Stimulated activated CD4-positive, alpha-beta T cell treated with anti-CD3 and anti-CD28 coated beads, Interleukin-4, amount 100 ng/mL, for 24 hours (primary cell): ENCODE measurements at regions not wholly inside any gene's neighbourhood (a gene's known extent, or its start where the extent isn't known, plus 50 kb on each side); places are given as distances from the start of the nearest gene placed in this dataset.
"Not testable (repeated sequence)": the region's sequence is repeated elsewhere in the genome, so short reads cannot be mapped to it uniquely, and the experiment has no call there.

ENCODE experiments used
- DNase-seq: peaks from one replicate; pipeline ENCODE4 v3.0.0-alpha.2; 2020

- DNase-seq: no peak
These were observed 139.2 kb downstream of the PCDH18 start for GRCh38 chr4:137393044-137393443.

DNA sequence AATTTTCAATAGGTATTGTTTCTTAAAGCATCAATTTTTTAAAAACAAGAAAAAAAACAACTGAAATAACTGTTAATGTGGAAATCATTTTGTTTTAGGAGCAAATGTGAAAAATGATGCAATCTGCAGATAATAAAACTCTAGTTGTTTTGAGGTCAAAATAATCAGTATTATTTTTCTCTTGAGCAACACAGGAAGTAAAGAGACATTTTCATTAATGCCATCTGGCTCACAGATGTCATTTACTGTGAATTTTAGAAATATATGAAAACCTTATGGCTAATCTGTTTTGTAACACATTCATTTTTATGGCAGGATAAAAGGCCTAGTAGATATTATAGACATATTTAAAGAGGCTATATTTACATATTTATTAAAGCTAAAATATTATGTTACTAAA lies 141.6 kb downstream of the PCDH18 start:
- DNase-seq: no peak

- no peak for DNase-seq
These were observed 142.3 kb downstream of the PCDH18 start for GRCh38 chr4:137389911-137390520.

- no peak for DNase-seq
These were observed 144.4 kb downstream of the PCDH18 start for GRCh38 chr4:137387924-137388323.

DNA sequence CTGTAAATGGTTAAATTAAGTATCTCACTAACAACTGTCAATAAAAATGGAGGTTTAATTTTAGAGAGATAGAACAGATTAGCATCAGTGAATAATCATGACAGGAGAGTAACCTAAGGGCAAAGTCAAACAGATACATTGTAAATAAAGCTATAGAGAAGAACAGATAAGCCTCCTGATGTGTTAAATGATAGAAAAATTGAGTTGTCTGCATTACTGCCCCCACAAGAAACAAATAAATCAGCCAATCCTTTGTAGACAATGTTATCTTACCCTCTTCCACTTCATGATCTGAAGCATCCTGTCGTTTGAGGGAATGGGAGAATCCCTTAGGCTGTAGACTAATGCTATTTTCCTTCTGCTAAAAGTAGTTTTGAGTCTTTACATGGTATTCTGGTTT lies 147.8 kb downstream of the PCDH18 start:
- no peak for DNase-seq

GRCh38 chr4:137378821-137379220 lies 153.5 kb downstream of the PCDH18 start:
- no peak for DNase-seq

DNA sequence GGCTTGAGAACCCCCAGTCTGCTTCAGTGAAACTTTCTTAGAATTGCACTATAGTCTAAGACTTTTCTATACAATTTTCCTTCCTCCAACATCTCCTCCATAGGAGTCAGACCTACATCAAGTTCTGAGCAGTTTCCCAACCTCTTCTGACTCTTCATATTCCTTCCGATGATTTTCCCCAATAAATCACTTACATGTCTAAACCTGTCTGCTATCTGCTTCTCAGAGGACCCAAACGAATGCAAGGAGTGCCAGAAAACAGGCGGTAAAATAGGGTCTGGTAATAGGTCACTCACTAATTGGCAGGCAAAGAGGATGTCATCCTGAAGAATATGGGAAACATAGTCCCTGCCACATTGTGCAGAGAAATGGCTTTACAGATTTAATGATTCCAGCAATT lies 153.9 kb downstream of the PCDH18 start:
- no peak for DNase-seq

- DNase-seq: no peak
These were observed 156.0 kb downstream of the PCDH18 start for GRCh38 chr4:137376312-137376711.

GRCh38 chr4:137375111-137375850 lies 157.0 kb downstream of the PCDH18 start:
- DNase-seq: no peak

DNA sequence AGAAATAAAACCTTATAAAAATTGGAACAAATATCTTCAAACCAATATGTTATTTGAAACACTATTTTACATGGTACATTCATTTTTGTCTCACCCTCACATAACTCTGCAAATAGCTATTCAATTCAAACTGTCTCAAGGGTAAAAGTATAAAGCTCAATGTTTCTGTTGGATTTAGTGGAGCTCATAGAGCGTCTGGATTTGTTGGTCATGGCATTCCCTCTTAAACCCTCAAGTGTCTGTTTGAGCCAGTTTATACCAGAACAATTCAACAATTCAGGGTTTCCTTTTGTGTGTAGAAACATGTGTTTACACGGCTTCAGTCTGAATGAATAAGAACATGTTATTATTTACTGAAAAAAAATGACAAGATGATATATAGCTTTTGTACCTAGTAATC lies 161.6 kb downstream of the PCDH18 start:
- no peak for DNase-seq

DNA sequence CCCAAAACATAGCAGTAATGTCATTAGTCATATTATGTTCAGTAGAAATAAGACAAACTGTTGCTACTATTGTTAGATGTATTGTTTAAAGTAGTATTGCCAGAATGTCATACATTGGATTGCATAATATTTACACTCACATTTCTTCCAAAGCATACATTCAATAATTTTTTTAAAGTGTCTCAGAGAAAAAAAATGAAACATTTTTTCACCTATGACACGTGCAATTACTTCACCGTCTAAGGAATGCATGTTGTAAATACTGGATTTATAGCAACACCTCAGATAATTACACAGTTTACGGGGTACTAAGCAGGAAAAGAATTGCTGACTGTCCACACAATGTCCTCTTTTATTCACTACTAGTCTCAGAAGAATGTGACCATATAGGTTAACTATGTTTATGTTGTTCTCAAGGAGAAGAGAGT lies 162.1 kb downstream of the PCDH18 start:
- DNase-seq: no peak

DNA sequence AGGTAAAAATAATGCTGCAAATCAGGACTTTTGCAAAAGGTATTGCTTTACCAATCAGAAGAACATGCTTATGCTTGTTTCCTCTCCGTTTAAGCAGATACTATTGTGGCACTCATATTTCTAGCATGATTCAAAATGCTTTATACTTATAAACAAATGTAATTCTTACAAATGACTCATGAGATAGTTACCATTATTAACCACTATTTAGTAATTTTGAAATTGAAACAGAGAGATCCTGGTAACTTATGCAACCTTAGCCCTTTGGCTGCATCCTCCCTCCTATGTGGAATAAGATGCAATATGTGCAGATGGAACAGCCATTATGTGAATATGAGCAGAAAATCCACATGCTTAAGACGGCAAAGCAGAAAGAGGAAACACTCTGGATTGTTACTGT lies 164.7 kb downstream of the PCDH18 start:
- DNase-seq: no peak

GRCh38 chr4:137363496-137363895 lies 168.8 kb downstream of the PCDH18 start:
- DNase-seq: no peak

DNA sequence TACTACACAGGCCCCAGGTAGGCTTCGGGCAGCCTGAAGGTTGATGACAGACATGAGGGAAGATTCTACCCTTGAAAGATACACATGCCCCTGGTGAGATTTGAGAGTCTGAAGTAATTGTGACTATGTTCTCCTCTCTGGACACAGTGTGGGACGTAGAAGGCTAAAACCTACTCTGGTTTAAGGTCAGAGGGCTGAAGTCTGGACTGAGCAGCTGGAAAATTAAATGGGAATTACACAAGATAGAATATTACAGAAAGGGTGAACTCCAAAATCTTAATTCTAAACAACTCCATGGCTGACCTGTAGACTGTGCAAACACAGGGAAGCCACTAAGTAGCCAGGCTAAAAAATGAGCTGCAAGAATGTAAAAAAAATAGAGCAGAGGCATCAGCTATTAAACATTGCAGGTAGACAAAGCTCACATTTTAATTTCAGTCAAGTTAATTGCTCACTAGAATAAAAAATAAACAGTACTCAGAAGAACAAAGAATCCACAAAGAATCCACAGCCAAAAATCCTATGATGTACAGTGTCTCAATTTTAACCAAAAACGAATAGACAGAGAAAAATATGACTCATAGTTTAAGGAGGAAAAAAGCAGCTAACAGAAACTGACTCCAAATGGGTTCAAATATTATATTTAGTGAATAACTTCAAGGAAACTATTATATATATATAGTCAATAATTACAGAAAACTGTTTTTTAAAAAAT lies 170.4 kb downstream of the PCDH18 start:
- DNase-seq: no peak

- no peak for DNase-seq
These were observed 171.5 kb downstream of the PCDH18 start for GRCh38 chr4:137360761-137361160.

DNA sequence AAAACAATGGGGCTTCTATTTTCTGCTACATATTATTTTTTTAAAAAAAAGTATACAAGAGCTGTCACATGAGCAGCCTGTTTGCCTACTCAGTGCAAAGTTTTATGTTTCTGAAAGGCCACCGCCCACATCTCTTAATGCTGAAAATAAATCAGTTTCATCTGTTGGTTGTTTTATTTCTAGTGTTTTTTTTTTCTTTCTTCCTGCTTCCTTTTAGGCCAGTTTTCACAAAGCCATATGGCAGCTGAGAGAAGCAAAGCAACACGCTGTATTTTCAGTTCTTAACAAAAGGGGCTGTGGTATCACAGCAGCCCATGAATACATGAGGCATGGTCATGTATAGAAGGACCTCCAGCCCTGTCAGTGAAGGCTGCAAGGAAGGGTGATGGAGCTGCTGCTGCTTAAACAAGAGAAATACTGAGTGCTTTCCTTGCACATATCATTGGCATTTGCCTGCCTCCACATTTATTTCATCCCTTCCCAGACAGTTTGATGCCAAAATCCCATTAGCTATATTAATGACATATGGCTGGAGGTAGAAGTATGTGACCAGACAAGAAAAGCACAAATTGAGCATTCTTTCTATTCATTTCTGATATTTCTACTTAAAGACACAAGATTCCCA lies 172.5 kb downstream of the PCDH18 start:
- DNase-seq: no peak

- not testable (repeated sequence) for DNase-seq
These were observed 177.7 kb downstream of the PCDH18 start for GRCh38 chr4:137354562-137354961.

DNA sequence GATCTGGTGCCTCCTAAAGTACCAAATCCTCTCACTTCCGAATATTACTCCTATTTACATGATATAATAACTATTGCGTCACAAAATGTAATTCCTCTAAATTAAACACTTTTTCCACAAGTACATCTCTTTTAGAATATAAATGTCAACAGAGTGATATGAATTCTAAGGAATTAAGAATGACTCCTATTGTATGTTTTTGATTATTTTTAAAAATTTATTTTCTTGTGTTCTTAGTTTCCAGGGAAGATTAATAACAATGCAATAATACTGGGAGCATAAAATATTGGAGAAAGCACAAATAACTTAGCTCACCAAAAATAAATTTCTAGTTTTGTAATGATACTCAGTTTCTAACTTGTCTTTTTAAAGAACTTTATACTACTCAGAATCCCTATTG lies 184.9 kb downstream of the PCDH18 start:
- no peak for DNase-seq

GRCh38 chr4:137345597-137345996 lies 186.7 kb downstream of the PCDH18 start:
- no peak for DNase-seq

DNA sequence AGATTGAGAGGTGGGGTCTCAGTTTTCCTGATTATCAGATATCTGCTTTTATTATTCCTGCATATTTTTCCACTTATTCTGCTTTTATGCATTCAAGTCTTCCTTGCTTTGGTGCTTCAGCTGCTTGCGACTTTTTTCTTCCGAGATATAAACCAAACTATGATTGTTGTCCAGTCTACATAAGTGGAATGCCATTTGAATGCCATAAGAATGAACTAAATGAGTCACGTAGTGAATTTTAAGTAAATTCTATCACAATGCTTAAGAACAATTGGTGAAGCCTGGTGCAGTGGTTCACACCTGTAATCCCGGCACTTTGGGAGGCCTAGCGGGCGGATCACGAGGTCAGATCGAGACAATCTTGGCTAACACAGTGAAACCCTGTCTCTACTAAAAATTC lies 189.1 kb downstream of the PCDH18 start:
- DNase-seq: no peak

GRCh38 chr4:137333031-137333430 lies 199.3 kb downstream of the PCDH18 start:
- no peak for DNase-seq

DNA sequence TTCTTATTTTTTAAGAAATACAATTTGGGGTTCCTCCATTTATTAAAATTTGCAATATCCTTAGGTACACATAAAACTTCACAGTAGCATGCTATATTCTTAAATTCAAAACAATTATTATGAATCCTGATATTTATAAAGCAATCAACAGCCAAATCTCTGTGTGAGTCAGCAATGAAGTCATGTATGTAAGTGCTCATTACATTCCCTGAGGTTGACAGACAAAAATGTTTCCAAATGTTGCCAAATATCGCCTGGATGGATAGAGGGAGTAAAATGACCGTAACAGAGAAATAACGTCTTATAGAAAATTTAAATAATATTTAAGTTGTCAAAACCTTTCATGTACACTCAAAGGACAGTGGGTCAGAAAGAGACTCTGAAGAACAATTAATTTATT lies 220.0 kb downstream of the PCDH18 start:
- no peak for DNase-seq

GRCh38 chr4:137310593-137311490 lies 221.5 kb downstream of the PCDH18 start:
- DNase-seq: no peak
